ENCODE measurements at regions not wholly inside any gene's neighbourhood (a gene's known extent, or its start where the extent isn't known, plus 50 kb on each side); places are given as distances from the start of the nearest gene placed in this dataset.

DNA sequence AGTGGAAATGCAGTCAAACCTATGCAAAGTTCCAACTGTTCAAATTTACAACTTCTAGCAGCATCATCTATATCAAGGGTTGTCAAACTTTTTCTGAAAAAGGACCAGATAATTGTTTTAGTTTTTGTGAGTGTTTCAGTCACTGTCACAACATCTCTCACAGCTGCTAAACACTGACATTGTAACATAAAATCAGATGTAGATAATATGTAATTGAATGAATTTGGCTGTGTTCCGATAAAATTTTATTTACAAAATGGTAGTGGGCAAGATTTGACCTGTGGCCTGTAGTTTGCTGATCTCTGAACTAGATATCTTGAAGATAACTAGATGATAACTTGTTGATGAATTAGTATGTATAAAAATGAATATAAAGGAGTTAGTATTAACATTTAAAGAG lies 1679.1 kb upstream of the PCDH20 start:
- DNase-seq: no peak

DNA sequence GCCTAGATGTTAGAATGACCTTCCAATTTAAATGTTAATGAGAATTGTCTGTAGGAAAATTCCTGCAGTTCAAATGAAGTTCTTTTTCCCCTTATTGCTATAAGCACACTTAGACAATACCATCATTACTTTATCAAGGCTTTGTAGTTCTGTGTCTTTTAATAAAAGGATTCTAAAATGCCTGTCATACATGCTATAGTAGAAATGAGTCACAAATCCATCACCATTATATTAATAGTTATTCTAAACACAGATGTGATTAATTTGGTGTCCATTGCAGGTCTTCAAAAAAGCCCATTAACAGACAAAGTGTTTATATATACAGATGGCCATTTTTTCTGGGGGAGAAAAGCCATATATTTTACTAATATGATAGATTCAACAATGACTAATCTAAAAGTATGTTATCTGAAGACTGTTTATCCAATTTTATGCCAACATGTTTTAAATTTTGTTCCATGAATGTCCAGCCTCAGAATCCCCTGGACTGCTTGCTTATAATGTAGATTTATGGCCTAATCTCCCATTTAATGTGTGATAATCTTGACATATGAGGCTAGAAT lies 1678.3 kb upstream of the PCDH20 start:
- no peak for DNase-seq

DNA sequence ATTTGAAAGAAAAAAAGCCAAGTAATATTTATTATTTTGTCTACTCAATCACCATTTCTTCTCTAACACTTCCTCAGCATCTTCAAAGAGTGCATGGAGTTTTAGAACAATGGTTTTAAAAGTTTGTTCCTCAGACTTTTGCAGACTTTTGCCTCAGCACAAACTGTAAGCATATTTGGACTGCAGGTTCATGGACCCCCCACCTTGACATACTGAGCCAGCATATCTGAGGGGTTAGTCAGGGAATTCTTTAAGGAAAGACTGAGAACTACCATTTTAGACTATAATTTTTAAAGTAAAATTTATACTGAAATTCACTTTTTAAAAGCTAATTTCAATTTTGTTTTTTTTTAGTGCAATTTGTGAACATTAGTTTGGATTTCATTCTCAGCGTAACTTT lies 1676.8 kb upstream of the PCDH20 start:
- no peak for DNase-seq

DNA sequence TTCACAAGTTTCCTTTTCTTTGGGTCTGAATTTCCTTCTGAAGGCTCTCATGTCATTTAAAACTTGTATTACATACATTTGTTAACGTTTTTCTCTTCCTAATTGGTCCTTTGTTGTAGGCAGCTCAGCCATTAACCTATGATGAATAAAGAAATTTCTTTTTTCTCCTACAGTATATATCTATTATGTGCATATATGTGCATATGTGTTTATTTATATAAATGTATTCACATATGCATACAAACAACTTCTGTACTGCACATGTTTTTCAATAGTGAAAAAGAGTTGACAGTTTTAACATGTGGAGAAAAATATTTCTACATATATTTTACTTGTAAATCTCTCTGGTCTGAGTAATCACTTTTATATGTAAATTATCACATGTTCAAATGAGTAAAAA lies 1674.9 kb upstream of the PCDH20 start:
- DNase-seq: no peak

DNA sequence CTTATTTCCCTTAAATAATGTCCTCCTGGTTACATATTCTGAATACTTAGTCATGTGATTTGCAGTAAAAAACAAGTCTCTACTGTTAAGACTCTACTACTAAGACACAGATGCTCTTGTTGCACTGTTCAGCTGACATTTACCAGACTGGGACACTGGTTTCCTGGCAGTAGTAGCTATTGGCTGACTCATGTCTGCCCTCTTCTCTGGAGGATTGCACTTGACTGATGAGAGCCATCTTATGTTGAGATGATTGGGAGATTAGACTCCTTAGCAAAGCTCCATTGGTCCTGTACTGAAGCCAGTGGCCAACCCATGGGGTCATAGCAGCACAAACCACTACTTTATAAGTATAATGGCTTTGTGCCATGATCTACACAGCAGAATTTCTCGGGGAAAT lies 1672.6 kb upstream of the PCDH20 start:
- no peak for DNase-seq

DNA sequence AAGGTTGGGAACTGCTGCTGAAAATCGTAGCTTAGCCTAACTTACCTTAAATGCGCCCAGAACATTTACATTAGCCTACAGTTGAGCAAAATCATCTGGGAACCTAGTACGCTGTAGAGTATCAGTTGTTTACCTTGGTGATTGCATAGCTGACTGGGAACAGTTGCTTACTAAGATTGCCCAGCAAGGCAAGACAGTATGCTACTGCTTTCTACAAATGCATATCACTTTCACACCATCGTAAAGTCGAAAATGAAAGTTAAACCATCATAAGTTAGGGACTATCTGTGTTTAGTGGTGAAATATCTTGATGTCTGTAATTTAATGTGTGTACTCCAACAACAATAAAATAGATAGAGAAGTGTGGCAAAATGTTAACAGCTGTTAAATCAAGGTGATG lies 1670.6 kb upstream of the PCDH20 start:
- DNase-seq: no peak

DNA sequence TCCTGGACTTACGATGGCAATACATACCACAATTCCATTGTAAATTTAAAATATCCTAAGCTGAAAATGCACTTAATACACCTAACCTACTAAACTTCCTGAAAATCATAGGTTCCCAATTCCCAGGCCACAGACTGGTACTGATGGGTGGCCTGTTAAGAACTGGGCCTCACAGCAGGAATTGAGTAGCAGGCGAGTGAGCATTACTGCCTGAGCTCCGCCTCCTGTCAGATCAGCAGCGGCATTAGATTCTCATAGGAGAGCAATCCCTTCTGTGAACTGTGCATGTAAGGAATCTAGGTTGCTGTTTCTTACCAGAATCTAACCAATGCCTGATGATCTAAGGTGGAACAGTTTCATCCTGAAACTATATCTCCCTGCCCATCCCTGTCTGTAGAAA lies 1670.2 kb upstream of the PCDH20 start:
- DNase-seq: no peak

DNA sequence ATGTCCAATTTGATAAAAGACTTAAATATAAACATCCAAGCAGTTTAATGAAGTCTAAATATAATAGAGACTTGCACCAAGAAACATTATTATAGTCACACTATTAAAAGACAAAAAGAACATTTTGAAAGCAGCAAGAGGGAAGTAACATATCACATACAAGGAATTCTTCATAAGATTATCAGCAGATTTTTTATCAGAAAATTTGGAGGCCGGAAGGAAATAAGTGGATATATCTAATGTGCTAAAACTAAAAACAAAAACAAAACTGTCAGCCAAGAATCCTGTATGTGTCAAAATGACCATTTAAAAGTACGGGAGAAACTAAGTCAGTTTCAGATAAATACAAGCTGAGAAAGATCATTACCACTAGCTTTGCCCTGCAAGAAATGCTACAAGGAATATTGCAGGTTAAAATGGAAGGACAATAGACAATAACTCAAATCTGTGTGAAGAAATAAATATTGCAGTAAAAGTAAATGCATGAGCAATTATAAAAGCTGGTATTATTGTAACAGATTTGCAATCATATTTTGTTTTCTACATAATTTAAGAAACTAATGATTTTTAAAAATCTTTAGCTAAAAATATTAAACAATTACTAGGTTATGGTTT lies 1665.9 kb upstream of the PCDH20 start:
- no peak for DNase-seq

DNA sequence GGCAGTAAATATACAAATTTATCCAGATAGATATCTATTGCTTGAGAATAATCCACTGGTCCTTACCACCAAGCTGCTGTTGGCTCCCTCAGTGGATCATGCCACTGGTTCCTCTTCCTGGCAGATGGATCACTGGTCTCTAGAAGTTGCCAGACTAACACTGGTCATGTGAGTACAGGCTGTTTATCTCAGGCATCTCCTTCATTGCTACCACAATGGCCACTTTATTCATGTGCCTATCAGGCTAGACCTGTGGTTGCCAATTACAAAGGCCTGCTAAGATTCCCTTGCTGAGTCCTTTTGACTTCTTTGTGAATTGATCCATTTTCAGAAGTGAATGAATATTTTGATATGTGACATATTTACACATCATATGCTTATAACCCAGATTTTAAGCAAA lies 1659.5 kb upstream of the PCDH20 start:
- DNase-seq: no peak

DNA sequence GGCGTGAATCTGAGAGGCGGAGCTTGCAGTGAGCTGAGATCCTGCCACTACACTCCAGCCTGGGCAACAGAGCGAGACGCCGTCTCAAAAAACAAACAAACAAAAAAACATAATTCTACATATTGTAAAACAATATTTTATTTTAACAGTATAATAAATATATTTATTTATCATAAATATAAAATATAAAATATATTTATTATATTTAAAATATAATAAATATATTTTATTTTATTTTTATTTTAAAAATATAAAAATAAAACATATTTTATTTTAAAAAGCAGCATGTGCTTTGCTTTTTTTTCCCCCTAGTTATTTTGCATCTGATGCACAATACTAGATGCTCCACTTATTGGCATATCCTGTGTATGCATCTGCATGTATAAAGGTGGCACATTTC lies 1634.6 kb upstream of the PCDH20 start:
- no peak for DNase-seq

DNA sequence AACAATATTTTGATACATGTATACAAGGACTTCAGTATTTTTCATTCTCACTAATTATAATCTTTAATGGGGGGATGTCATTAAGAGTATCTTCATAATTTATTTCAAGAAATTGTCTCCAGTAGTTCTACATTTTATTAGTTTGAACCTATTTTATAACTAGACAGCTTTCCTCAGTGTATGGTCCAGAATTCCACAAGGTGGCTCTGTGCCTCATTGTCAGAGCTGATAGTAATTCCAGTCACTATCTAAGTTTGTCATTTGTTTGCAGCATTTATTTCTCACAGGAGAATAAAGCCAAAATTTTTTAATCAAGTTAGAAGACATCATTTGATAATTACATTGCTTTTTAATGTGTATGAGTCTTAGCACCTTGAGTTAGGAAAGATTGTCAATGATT lies 1633.0 kb upstream of the PCDH20 start:
- no peak for DNase-seq

DNA sequence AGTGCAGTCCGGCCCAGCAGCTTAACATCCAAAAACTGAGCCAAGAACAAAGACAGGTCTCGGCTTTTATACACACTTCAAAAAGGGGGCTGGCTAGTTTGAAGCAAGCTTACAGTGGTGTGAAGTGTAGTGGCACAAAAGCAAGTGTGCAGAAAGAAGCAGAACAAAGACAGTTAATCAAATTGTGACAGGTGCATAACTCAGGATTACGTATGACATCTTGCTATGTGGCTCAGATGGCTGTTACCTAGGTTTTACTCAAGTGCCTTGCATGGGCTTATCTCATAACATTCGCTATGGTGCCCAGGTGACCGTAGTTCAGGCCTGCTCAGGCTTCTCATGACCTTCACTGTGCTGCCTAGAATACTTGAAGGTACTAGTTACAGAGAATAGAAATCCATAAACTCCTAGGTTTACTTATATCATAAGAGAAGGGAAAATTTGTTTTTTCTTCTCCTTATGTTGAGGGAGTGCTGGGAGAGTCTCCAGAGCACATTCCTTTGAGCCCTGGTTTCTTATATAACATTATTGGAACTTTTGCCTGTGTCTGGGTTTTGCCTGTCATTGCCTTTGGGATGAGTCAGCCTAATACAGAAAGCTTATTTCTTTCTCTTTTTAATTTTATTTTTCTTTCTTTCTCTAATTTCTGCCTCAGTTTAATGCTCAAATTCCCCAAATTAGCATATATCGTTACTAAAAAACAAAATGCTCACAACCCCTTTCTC lies 1629.1 kb upstream of the PCDH20 start:
- DNase-seq: no peak

DNA sequence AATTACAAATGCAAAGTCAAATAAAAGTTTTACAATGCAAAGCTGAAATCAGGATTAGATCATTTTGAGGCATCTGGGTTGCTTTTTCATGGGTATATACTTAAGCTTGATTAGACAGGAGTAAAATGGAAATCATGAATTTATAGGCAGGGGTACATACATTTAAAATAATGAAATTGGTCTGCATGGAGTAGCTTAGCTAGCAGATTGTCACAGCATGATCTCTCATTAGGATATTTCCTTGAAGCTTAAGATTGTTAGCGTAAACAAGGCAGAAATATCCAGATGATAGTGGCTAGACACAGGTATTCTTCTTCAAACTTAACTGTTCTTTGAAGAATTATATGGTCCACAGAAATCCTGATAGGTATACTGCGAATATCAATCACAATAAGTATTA lies 1627.0 kb upstream of the PCDH20 start:
- DNase-seq: no peak

DNA sequence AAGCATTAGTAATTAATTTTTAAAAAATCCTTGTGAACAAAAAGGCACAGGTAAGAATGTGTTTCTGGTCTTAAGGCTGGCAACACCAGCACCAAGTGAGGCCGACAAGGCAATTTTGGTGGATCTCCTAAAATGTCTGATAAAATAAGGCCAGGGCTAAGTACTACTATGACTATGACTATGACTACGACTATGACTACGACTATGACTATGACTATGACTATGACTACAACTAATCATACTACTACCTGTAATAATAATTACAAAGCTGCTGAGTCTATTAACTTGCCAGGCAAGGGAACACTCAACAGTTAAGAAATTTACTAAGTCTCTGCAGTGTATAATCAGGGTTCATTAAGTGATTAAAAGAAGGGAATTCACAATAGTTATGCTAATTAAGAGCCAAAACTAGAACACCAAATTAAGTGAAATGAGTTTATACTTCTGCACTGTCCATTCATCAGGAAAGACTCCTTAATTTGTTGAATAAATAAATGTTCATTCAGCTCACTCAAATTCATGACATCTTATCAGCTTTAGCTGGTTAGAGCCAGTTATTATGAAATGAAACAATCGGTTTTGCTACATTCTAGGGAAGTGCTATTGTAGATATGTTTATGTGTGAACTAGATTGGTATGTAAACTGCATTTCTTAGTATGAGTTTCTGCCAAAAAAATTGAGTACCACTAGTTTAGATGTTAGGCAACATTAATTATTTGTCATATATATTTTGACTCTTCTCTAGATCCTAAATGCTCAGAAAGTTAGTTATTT lies 1626.2 kb upstream of the PCDH20 start:
- DNase-seq: no peak

DNA sequence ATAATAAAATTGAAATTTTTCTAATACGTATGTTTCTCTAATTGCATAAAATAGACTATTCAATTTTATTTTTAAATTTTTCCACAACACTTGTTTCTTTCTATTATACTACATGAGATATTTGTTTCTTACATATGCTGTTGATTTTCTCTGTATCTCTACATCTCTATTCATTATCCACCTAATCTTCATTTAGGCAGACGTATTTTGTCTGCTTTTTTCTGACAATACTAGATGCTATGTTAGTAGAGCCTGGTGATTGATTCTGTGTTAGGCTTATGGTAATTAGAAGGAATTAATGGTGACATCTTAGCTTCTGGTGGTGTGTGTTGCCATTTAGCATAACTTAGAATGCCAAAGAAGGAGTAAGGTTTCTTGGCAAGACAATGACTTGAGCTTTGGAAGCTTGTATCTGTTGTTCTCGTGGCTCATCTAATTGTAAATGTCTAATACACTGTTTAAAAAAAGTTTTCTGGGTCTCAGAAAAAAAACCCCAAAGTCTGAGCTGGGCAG lies 1610.7 kb upstream of the PCDH20 start:
- DNase-seq: no peak

DNA sequence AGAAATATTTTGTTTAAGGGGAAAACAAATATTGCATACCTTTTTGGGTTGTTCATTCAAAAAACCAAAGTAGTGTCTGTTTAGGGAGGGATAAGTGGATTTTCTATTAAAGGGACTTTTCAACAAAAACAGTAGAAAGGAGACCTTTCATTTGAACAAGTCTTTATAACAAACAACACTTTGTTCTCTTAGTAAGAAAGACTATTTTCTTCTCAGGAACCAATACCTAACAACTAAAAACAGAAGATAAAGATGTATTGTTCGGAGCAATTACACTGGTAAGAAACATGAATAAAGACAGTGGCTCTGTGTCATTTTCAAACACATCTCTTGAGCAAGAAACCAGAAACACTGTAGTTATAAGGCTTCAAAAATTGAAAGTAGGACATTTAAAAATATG lies 1610.1 kb upstream of the PCDH20 start:
- no peak for DNase-seq

DNA sequence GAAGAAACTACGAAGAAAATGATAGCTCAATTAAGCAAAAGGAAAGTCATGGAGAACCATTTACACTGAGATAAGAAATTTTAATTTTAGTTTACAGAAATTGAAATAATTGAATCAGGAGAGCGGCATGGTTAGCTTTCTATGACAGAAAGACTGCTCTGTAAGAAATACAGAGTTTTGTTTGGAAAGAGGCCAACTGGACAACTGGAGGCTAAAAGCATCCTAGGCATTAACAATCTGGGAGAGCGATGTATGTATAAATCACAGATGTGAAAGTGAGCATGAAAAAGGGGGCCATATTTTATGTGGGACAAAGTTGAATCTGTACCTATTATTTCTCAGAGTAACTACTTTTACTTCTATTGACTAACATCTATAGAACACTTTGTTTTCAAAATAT lies 1608.8 kb upstream of the PCDH20 start:
- DNase-seq: no peak

DNA sequence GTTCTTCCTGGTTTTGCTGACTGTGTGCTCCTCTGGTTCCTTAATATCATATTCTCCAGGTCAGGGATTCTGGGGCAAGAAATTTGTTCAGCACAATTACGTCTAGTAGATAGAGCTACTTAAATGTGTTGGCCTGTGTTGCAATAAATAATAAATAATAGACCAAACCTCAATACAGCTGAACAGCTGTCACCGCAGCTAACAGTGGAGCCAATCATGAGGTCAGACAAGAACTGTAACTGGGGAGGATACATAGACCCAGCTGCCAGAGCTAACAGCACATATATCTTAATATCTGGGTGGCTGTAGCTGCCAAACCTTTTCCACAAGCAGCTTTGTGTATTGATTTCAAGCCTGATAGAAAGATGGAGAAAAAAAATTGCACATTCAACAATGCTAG lies 1596.3 kb upstream of the PCDH20 start:
- no peak for DNase-seq

DNA sequence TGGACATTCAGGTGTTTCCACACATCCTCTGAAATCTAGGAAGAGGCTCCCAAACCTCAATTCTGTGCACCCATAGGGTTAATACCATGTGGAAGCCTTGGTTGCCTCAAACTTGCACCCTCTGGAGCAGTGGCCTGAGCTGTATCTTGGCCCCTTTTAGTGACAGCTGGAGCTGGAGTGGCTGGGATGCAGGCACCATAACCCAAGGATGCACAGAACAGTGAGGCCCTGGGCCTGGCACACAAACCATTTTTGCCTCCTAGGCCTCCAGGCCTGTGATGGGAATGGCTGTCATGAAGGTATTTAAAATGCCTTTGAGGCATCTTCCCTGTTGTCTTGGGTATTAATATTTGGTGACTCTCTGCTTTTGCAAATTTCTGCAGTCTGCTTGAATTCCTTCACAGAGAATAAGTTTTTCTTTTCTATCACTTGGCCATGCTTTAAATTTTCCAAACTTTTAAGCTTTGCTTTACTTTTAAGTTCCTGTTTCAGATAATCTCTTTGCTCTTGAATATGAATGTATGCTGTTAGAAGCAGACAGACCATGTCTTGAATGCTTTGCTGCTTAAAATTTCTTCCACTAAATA lies 1594.5 kb upstream of the PCDH20 start:
- no peak for DNase-seq

DNA sequence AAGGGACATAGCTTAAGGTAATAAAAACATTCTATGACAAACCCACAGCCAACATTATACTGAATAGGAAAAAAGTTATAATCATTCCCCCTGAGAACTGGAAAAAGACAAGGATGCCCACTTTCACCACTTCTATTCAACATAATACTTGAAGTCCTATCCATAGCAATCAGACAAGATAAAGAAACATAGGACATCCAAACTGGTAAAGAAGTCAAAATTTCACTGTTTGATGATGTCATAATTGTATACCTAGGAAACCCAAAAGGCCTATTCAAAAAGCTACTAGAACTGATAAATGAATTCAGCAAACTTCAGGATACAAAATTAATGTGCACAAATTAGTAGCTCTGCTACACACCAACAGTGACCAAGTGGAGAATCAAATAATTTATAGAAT lies 1590.0 kb upstream of the PCDH20 start:
- no peak for DNase-seq

DNA sequence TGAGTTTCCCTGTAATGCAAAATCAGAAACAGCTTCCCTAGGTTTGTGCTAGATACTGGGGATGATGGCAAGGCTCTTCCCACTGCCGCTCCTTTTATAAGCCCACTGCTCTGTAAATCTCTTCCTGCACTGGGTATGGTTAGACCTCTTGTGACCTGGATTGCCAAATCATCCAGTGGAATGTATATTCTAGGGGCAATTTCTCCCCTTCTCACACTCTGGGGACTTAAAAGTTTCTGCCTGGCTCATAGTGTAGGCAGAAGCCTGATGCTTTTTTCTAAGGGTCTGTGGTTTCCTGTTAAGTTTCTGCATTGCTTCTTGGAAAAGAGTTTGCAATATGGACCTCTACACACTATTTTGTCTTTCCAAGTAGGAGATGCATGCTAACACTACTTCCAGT lies 1582.0 kb upstream of the PCDH20 start:
- DNase-seq: peak; percentile 83

DNA sequence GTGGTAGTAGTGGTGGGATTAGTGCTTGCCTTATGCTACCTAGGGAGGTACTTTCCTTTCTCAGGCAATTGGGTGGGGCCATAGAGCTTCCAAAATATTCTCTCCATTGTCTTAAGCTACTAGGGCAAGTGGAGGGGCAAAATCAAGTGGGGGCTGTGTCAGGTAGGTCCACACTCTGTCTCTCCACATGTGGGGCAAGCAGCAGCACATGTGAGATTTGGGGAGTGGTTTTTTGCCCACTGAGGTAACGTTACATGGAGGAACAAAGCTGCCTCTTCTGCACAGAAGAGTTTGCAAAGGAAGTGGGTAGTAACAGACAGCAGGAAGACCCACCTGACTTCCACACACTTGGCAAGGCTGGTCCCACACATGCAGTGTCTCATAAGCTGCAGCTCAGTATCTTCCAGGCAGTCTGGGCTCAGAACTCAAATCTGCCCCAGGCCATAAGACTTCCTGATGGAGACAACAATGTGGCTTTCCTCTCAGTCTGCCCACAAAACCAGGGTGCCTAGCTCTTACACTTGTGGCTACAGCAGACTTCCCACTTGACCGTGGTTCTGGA lies 1581.5 kb upstream of the PCDH20 start:
- DNase-seq: peak; percentile 83

DNA sequence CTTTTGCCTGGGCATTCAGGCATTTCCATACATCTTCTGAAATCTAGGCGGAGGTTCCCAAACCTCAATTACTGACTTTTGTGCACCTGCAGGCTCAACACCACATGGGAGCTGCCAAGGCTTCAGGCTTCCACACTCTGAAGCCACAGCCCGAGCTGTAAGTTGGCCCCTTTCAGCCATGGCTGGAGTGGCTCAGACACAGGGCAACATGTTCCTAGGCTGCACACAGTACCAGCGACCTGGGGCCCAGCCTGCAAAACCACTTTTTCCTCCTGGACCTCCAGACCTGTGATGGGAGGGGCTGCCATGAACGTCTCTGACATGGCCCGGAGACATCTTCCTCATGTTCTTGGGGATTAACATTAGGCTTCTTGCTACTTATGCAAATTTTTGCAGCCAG lies 1558.2 kb upstream of the PCDH20 start:
- DNase-seq: no peak
